ENCODE measurements at regions not wholly inside any gene's neighbourhood (a gene's known extent, or its start where the extent isn't known, plus 50 kb on each side); places are given as distances from the start of the nearest gene placed in this dataset.

DNA sequence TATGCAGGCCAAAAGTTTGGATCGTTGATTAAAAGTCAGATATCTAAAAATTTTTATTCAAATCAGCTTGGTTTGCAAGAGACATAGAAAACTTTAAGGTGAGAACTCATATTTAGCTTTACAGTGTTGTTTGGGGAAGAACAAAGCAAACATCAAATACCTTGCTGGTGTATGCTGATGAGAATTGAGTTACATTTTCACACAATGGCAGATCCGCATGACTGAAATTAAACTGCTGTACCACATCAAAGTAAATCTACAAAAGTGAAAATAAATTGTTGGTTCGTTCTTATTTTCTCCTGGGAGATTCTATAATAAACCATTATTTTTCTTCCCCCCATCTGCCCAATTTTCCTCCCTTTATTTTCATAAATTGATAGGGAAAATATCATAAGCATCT lies 198.2 kb upstream of the PCSK5 start:
- TF ChIP-seq, protein P1, sequence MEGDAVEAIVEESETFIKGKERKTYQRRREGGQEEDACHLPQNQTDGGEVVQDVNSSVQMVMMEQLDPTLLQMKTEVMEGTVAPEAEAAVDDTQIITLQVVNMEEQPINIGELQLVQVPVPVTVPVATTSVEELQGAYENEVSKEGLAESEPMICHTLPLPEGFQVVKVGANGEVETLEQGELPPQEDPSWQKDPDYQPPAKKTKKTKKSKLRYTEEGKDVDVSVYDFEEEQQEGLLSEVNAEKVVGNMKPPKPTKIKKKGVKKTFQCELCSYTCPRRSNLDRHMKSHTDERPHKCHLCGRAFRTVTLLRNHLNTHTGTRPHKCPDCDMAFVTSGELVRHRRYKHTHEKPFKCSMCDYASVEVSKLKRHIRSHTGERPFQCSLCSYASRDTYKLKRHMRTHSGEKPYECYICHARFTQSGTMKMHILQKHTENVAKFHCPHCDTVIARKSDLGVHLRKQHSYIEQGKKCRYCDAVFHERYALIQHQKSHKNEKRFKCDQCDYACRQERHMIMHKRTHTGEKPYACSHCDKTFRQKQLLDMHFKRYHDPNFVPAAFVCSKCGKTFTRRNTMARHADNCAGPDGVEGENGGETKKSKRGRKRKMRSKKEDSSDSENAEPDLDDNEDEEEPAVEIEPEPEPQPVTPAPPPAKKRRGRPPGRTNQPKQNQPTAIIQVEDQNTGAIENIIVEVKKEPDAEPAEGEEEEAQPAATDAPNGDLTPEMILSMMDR (conservative IDR thresholded peaks at IDR 0.05; ENCODE audit: low read depth, low read length): no peak
- no peak for DNase-seq (ENCODE audit: low read depth)
- H3K4me3 ChIP-seq (ENCODE audit: low read length): no peak overlapping the region

DNA sequence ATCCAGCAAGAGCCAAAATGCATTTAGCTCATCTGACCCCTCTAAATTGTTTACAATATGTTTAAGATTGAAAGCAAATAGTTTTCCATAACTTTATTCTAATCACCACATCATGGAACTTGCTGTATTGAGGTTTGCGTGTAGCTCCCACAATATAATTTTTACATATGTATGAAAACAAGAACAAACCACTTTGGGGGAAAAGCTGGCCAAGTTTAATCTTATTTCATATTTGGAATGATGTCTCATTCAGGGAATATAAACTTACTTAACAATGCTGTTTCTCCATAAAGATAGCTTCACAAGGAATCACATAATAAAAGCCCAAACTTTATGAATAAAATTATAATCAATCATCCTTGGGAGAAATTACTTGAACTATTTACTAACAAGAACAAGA lies 194.6 kb upstream of the PCSK5 start:
- TF ChIP-seq, protein P1 (conservative IDR thresholded peaks at IDR 0.05; ENCODE audit: low read depth, low read length): no peak
- H3K4me3 ChIP-seq (ENCODE audit: low read length): no peak overlapping the region
- DNase-seq (ENCODE audit: low read depth): no peak

DNA sequence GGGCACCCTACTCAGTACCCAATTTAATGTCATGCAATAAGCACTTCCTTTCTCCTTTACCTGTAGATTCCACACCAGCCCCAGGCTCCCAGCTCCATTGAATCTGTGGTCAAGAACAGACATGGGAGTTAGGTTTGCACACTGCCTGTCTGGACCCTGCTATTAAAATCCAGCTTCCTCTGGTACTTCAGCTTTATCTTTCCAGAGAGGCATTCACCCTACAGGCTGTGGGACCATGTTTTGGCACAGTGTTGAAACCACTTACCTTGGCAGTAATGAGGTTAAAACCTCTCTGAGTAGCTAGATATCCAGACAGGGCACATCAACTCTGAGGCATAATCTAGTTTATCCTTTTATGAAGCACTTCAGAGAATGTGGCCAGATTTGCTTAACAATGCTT lies 191.5 kb upstream of the PCSK5 start:
- no peak overlapping the region for H3K4me3 ChIP-seq (ENCODE audit: low read length)
- no peak for DNase-seq (ENCODE audit: low read depth)
- TF ChIP-seq, protein P1 (conservative IDR thresholded peaks at IDR 0.05; ENCODE audit: low read depth, low read length): no peak

DNA sequence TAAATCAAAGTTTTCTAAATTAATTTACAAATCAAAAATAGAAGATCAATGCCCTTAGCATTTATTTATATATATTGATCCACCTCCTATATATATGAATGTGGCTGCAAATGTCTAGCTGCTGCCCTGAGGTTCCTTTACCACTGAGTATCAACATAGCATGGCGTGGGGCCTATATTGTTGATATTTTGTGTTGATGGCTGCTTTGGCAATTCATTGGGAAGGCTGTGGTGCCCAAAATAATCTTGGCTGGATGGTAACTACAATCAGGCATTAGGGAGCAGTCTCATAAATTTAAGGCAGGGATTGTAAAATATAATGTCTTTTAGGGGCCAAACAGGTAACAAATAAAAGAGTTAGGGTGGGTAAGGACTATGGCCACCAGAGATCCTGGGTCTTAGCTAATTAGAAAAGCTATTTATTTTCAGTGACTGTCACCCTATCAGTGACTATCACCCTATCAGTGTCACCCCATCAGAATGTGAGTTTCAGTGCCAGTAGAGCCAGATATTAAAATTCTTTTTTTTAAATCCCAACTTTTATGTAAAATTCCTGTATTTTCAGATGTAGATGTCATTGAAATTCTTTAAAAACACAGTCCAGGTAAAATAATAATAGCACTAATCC lies 190.7 kb upstream of the PCSK5 start:
- TF ChIP-seq, protein P1 (conservative IDR thresholded peaks at IDR 0.05; ENCODE audit: low read depth, low read length): no peak
- no peak overlapping the region for H3K4me3 ChIP-seq (ENCODE audit: low read length)
- no peak for DNase-seq (ENCODE audit: low read depth)

DNA sequence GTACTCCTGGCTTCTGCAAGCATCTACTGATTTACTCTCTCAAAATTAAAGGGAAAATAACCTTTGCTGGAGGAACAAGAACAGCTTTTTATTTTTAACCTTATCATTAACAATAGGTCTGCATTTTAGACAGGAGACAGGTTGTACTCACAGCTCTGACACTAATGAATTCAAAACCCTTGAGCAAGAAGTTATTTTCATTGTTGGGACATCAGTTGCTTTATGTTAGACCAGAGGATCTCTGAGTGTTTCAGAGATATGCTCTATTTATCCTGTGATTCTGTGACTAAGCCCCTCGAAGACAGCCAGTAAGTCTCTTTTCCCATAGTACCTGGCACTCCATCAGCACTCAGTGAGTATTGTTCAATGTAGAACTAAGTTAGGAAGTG lies 190.2 kb upstream of the PCSK5 start:
- TF ChIP-seq, protein P1 (conservative IDR thresholded peaks at IDR 0.05; ENCODE audit: low read depth, low read length): no peak
- H3K4me3 ChIP-seq (ENCODE audit: low read length): no peak overlapping the region
- no peak for DNase-seq (ENCODE audit: low read depth)

DNA sequence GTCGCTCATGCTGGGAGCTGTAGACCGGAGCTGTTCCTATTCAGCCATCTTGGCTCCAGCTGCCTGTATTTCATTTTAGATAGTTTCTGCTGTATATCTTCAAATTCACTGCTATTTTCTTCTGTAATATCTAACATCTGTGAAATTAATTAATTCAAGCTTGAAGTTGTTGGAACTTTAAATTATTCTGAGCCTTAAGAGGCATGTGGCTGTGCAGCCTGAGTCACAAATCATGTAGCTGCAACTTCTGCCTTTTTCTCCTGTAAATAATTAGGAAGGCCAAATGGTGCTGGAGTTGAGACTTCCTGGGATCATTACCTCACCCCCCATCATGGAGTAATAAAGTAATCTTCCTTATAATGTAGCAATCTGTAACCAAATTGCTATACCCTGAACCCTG lies 183.3 kb upstream of the PCSK5 start:
- H3K4me3 ChIP-seq (ENCODE audit: low read length): no peak overlapping the region
- no peak for DNase-seq (ENCODE audit: low read depth)
- TF ChIP-seq, protein P1 (conservative IDR thresholded peaks at IDR 0.05; ENCODE audit: low read depth, low read length): no peak

DNA sequence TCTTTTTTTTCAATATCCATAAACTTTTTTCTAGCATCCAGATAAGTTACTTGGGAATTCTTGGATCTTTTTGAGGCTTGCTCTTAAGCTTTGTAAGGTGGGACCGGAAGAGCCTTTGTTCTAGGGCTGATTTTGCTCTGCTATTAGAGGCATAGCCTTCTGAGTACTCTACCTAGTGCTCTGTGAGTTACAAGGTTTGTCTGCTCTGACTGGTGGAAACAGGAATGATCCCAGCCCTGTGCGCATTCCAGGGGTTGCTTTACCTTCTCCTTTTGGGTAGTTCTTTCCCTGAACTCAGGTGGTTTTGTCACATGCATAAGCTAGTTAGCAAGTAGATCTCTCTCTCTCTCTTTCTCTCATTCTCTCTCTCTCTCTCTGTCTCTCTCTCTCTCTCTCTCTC lies 180.8 kb upstream of the PCSK5 start:
- no peak overlapping the region for H3K4me3 ChIP-seq (ENCODE audit: low read length)
- TF ChIP-seq, protein P1 (conservative IDR thresholded peaks at IDR 0.05; ENCODE audit: low read depth, low read length): no peak
- no peak for DNase-seq (ENCODE audit: low read depth)
